K562 (cell line): ENCODE measurements at regions not wholly inside any gene's neighbourhood (a gene's known extent, or its start where the extent isn't known, plus 50 kb on each side); places are given as distances from the start of the nearest gene placed in this dataset.
A peak's percentile ranks its signal among the peaks of the same experiment; 100 is the strongest.

ENCODE experiments used
- ATAC-seq: fragments of 200-7000 bp; cut with Tn5 transposase; 3 replicates; pipeline ENCODE4 v1.9.1; 2020; ENCODE audit warnings: moderate library complexity
- BruUV-seq: library from RNA; stranded (reverse); fragments of 400-500 nt; replicated peaks from 2 replicates; lab custom pipeline; 2021; lab: Mats Ljungman, UMichigan
- CTCF ChIA-PET: fragments of 300-600 bp; formaldehyde crosslinking; extraction: SDS; loops from one replicate; lab custom pipeline; 2021; ENCODE audit warnings: low intra/inter-chr PET ratio; lab: Yijun Ruan, JAX
- POLR2A ChIA-PET: fragments of 300-600, 350-650 bp; sonication (Branson Sonifier 250); formaldehyde crosslinking; extraction: SDS; loops from one replicate; lab custom pipeline; 2021; ENCODE audit warnings: antibody characterized with exemption, inconsistent platforms; lab: Yijun Ruan, JAX
- DNase-seq, 4 experiments: peaks; one replicate each; pipeline versions ENCODE4 v3.0.0 to v3.0.0-alpha.2; 2011 to 2018; ENCODE audit warnings: low spot score in 3 of 4, mixed read lengths in 3 of 4; ENCODE audit errors: extremely low read depth in 1 of 4
- FAIRE-seq: peaks from 2 replicates; lab custom pipeline; 2011; peaks lifted over from hg19 to GRCh38; lab: Jason Lieb, UNC
- H2AFZ ChIP-seq: 2 replicates; pipeline ENCODE4 v1.6.0; 2011; ENCODE audit warnings: low read depth, low read length, control low read depth, inconsistent platforms
- H3K27ac ChIP-seq: fragments of 200-600 bp; 3 replicates; pipeline ENCODE4 v1.8.0; 2011; ENCODE audit warnings: low read depth, mild to moderate bottlenecking, control low read depth, inconsistent platforms, low read length, moderate library complexity, mixed read lengths; ENCODE audit errors: extremely low read depth
- H3K27me3 ChIP-seq, 2 experiments: fragments of 300-600 bp in 1 of 2; 2 replicates in 1 of 2; 3 replicates in 1 of 2; pipeline versions ENCODE4 v1.6.0 to v1.8.0; 2011; ENCODE audit warnings: inconsistent platforms in 2 of 2, low read length in 2 of 2, mild to moderate bottlenecking in 1 of 2, mixed read lengths in 1 of 2, moderate library complexity in 1 of 2; ENCODE audit not compliant: control insufficient read depth in 2 of 2, insufficient read depth in 2 of 2
- H3K36me3 ChIP-seq: fragments of 300-600 bp; 3 replicates; pipeline ENCODE4 v1.8.0; 2011; ENCODE audit warnings: mild to moderate bottlenecking, low read length, inconsistent platforms; ENCODE audit not compliant: control insufficient read depth, insufficient read depth
- H3K4me1 ChIP-seq, 2 experiments: fragments of 200-600 bp in 1 of 2; replicated peaks in 1 of 2; 2 replicates in 1 of 2; 3 replicates in 1 of 2; pipeline versions ENCODE4 v1.5.1 to v1.8.0; 2011; ENCODE audit warnings: inconsistent platforms in 2 of 2, low read length in 2 of 2, mild to moderate bottlenecking in 1 of 2, mixed read lengths in 1 of 2, moderate library complexity in 1 of 2; ENCODE audit not compliant: control insufficient read depth in 2 of 2, insufficient read depth in 2 of 2
- H3K4me2 ChIP-seq: 2 replicates; pipeline ENCODE4 v1.6.1; 2011; ENCODE audit warnings: low read length, control low read depth, inconsistent platforms, mixed read lengths; ENCODE audit not compliant: insufficient read depth
- H3K4me3 ChIP-seq: fragments of 200-600 bp; sonication (generic), shearing (Covaris generic); 2 replicates; pipeline ENCODE4 v1.5.1; 2016; ENCODE audit warnings: control low read depth, inconsistent platforms
- H3K79me2 ChIP-seq: fragments of 200-600 bp; 3 replicates; pipeline ENCODE4 v1.8.0; 2011; ENCODE audit warnings: low read length, inconsistent platforms; ENCODE audit not compliant: control insufficient read depth, insufficient read depth
- H3K9ac ChIP-seq, 2 experiments: 2 replicates each; pipeline versions ENCODE4 v1.6.0 to v1.6.1; 2011; ENCODE audit warnings: low read depth in 2 of 2, low read length in 2 of 2, control low read depth in 1 of 2, inconsistent platforms in 1 of 2, mild to moderate bottlenecking in 1 of 2, mixed read lengths in 1 of 2; ENCODE audit not compliant: insufficient read depth in 1 of 2
- H3K9me1 ChIP-seq: one replicate; pipeline ENCODE4 v1.6.0; 2011; ENCODE audit warnings: inconsistent platforms, mild to moderate bottlenecking, low read length, moderate library complexity; ENCODE audit not compliant: control insufficient read depth, insufficient read depth
- H3K9me3 ChIP-seq: replicated peaks from 2 replicates; pipeline ENCODE4 v1.5.1; 2011; ENCODE audit warnings: low read depth, low read length, inconsistent platforms; ENCODE audit not compliant: control insufficient read depth, insufficient read depth
- H4K20me1 ChIP-seq: replicated peaks from 2 replicates; pipeline ENCODE4 v1.6.1; 2011; ENCODE audit warnings: low read length, inconsistent platforms, mixed read lengths; ENCODE audit not compliant: control insufficient read depth, insufficient read depth
- ZNF165 ChIP-seq: fragments of 250-450 bp; sonication (Bioruptor Pico); IDR thresholded peaks from 2 replicates; pipeline ENCODE4 v1.4.0; 2020; ENCODE audit warnings: borderline replicate concordance
- ZNF239 ChIP-seq: fragments of 250-450 bp; sonication (Bioruptor Pico); IDR thresholded peaks from 2 replicates; pipeline ENCODE4 v1.4.0; 2020; ENCODE audit warnings: mild to moderate bottlenecking
- ZNF311 ChIP-seq: fragments of 250-450 bp; sonication (Bioruptor Pico); IDR thresholded peaks from 2 replicates; pipeline ENCODE4 v1.4.0; 2020; ENCODE audit warnings: mild to moderate bottlenecking, moderate library complexity
- WGBS: fragments of 100-300 bp; shearing (Covaris generic); methylation state at CpG from one replicate; pipeline ENCODE4 v1.1.6; 2016; ENCODE audit warnings: low coverage, mixed read lengths; ENCODE audit not compliant: insufficient coverage; ENCODE audit errors: missing lambda C conversion rate; 5-methylcytosine and 5-hydroxymethylcytosine counted together
- in situ Hi-C: fragments of 300-500 bp; cut with MboI; formaldehyde crosslinking; loops from 4 replicates; pipeline ENCODE4 v1.15.0; 2018; ENCODE audit warnings: inconsistent platforms, mixed read lengths
- intact Hi-C: fragments of 100-400 bp; cut with micrococcal nuclease; formaldehyde crosslinking; loops from 2 replicates; pipeline ENCODE4 v1.14.2; 2022
- TF ChIP-seq, protein P1 (sequence below), 2 experiments: fragments of 450-650 bp; IDR thresholded peaks; 2 replicates each; pipeline ENCODE4 v1.6.1; 2018; ENCODE audit warnings: mild to moderate bottlenecking in 2 of 2, low read depth in 1 of 2; ENCODE audit not compliant: partially characterized antibody in 2 of 2

DNA sequence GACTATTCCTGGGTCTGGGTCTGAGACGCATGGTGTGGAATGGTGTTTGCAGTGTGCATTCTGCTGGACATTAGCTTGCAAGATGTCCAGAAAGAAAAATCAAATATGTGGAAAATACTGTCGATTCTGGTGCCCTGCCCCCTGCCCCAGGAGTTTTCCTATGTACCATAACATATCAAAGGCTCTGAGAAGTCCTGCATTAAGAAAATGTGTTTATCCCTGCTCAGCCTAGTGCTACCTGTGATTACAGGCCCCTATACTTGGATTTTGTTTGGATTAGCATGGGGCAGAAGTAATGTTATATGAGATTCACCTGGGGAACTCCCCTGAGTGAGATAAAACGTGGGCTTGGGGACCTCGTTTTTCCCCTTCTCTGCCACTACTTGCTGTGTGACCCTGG, 325.0 kb downstream of the CBLN1 start:
- DNase-seq (no peak), ATAC-seq (no peak), FAIRE-seq (no peak)
- intact Hi-C loops = no loop called here
- BruUV-seq = no TSS peak
- ChIA-PET POLR2A (interaction anchor here (0.5 to 1.2 kb wide), 3 partner anchors 17 to 169 kb away, joined by 3 read pairs; no protein-coding TSS in a partner anchor), CTCF (no interaction called here)
- no peaks in the 10 kb centered on the region for H3K27me3 ChIP-seq
- no peak overlapping the region for H2AFZ ChIP-seq
- H3K79me2 ChIP-seq = no peaks in the 10 kb centered on the region
- H3K9me1 ChIP-seq = no peaks in the 10 kb centered on the region
- no peak overlapping the region for H3K27ac ChIP-seq
- no peak overlapping the region for H3K4me2 ChIP-seq
- H4K20me1 ChIP-seq = no peaks in the 10 kb centered on the region
- H3K4me3 ChIP-seq = no peak overlapping the region
- TF ChIP-seq, protein P1, sequence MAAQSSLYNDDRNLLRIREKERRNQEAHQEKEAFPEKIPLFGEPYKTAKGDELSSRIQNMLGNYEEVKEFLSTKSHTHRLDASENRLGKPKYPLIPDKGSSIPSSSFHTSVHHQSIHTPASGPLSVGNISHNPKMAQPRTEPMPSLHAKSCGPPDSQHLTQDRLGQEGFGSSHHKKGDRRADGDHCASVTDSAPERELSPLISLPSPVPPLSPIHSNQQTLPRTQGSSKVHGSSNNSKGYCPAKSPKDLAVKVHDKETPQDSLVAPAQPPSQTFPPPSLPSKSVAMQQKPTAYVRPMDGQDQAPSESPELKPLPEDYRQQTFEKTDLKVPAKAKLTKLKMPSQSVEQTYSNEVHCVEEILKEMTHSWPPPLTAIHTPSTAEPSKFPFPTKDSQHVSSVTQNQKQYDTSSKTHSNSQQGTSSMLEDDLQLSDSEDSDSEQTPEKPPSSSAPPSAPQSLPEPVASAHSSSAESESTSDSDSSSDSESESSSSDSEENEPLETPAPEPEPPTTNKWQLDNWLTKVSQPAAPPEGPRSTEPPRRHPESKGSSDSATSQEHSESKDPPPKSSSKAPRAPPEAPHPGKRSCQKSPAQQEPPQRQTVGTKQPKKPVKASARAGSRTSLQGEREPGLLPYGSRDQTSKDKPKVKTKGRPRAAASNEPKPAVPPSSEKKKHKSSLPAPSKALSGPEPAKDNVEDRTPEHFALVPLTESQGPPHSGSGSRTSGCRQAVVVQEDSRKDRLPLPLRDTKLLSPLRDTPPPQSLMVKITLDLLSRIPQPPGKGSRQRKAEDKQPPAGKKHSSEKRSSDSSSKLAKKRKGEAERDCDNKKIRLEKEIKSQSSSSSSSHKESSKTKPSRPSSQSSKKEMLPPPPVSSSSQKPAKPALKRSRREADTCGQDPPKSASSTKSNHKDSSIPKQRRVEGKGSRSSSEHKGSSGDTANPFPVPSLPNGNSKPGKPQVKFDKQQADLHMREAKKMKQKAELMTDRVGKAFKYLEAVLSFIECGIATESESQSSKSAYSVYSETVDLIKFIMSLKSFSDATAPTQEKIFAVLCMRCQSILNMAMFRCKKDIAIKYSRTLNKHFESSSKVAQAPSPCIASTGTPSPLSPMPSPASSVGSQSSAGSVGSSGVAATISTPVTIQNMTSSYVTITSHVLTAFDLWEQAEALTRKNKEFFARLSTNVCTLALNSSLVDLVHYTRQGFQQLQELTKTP (IDR thresholded peaks at IDR 0.05; ENCODE audit: low read depth in 1 of 2, partially characterized antibody in 2 of 2) = no peak
- TF ChIP-seq ZNF311 = no peak
- peak; percentile 68; the same call in 1 of the 2 replicates for TF ChIP-seq ZNF239
- TF ChIP-seq ZNF165 = no peak
- in situ Hi-C loops = no loop called here
- no peak overlapping the region for H3K9ac ChIP-seq
- H3K4me1 ChIP-seq = no peaks in the 10 kb centered on the region
- H3K36me3 ChIP-seq = no peaks in the 10 kb centered on the region
- no peaks in the 10 kb centered on the region for H3K9me3 ChIP-seq
- 2% methylated on average over 4 of the region's 4 CpGs for WGBS
